ACHN (cell line): ENCODE measurements at regions not wholly inside any gene's neighbourhood (a gene's known extent, or its start where the extent isn't known, plus 50 kb on each side); places are given as distances from the start of the nearest gene placed in this dataset.

Experiments
- DNase-seq: peaks from one replicate; pipeline ENCODE4 v3.0.0-alpha.2; 2015
- in situ Hi-C: cut with HindIII; loops from 2 replicates; pipeline ENCODE4 v1.10.0; 2017; ENCODE audit warnings: low sequenced_read_pairs, low pct_ligation_motif_present, low pct_unique_long_range_greater_than_20kb

DNA sequence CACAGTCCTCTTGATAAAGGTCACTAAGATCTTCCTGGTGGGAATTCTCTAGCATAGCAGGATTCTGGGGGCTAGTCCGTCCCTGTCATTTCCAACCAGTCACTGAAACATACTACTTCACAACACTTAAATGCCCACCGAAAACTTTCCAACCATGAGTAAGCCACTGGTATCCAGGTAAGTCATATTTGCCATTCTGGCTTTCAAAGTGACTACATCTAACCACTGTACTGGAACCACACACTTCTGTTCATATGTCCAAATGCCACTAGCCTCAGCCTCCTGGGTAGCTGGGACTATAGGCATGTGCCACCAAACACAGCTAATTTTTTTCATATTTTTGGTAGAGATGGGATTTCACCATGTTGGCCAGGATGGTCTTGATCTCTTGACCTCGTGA is 64.3 kb upstream of the VANGL1 start:
- no peak for DNase-seq
- in situ Hi-C loops: no loop called here

GRCh38 chr1:115575661-115576060 is 66.1 kb upstream of the VANGL1 start:
- DNase-seq: no peak
- in situ Hi-C loops: no loop called here

DNA sequence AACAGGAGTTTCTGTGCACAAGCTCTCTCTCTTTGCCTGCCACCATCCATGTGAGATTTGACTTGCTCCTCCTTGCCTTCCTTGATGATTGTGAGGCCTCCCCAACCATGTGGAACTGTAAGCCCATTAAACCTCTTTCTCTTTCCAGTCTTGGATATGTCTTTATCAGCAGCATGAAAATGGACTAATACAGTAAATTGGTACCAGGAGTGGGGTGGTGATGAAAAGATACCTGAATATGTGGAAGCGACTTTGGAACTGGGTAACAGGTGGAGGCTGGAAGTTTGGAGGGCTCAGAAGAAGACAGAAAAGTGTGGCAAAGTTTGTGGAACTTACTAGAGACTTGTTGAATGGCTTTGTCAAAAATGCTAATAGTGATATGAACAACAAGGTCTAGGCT is 69.1 kb upstream of the VANGL1 start:
- no peak for DNase-seq
- in situ Hi-C loops: no loop called here

- in situ Hi-C loops: no loop called here
Measured at GRCh38 chr1:115567431-115567830, 74.3 kb upstream of the VANGL1 start.

GRCh38 chr1:115565791-115566190 is 76.0 kb upstream of the VANGL1 start:
- in situ Hi-C loops: no loop called here
- DNase-seq: no peak

More at GRCh38 chr1:115567431-115567830, 74.3 kb upstream of the VANGL1 start:
- no peak for DNase-seq

GRCh38 chr1:115565353-115565752 is 76.4 kb upstream of the VANGL1 start:
- no peak for DNase-seq
- in situ Hi-C loops: no loop called here

GRCh38 chr1:115564201-115564600 is 77.6 kb upstream of the VANGL1 start:
- in situ Hi-C loops: no loop called here
- no peak for DNase-seq

DNA sequence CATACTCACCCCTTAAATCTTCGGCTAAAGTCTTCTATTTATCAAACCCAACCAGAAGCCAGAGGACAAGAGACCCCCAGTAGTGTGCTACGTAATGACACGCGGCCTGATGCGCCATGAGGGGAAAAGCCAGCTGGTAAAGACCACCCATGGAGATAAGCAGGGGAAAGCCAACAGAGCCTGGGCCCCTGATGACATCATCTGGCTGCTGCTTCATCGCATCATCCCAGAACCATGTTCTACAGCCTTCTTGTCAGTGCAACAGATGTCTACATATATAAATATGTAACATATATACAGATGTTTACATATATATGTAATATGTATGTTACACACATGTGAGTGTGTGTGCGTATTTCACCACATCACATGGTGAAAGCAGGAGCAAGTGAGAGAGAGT is 81.7 kb upstream of the VANGL1 start:
- in situ Hi-C loops: no loop called here

DNA sequence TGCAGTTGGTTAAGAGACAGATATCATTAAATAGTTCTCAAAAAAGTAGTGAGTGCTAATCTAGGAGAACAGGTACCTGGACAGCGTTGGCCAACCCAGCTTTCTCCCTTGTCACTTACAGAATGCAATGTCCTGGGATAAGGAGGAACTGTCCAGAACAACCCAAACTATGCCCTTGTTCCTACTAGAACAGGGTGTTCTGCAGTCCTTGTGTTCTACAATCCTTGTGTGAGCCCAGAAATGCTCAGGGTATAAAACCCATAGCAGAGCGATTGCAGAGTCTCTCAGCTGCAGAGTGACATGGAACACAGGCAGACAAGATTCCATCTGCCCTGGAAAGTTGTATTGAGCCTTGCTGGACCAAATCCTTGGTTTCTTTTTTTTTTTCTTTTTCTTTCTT is 83.5 kb upstream of the VANGL1 start:
- no peak for DNase-seq
- in situ Hi-C loops: no loop called here

More for the DNA sequence above, 81.7 kb upstream of the VANGL1 start:
- DNase-seq: no peak

- in situ Hi-C loops: no loop called here
- no peak for DNase-seq
Measured at GRCh38 chr1:115557715-115558114, 84.1 kb upstream of the VANGL1 start.

- in situ Hi-C loops: no loop called here
- DNase-seq: no peak
Measured at GRCh38 chr1:115556236-115556635, 85.5 kb upstream of the VANGL1 start.

- in situ Hi-C loops: no loop called here
- DNase-seq: no peak
Measured at GRCh38 chr1:115555446-115555845, 86.3 kb upstream of the VANGL1 start.

- in situ Hi-C loops: no loop called here
- no peak for DNase-seq
Measured at GRCh38 chr1:115547696-115548095, 94.1 kb upstream of the VANGL1 start.

DNA sequence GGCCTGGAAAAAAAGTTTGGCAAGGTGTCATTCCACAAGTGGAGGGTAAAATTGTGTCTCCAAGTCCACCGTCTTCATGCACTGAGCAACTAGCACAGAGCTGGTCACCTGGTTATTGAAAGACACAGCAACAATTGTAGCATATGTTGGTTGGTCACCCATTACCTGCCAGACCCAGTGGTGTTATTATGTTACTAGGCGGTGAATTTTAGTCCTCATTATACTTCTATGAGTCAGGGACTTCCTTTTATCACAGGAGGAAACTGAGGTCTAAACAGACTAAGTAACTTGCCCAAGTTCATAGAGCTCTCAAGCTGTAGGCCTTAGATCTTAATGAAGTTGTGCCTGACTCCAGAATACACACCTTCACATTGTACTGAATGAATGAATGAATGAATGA is 94.9 kb upstream of the VANGL1 start:
- in situ Hi-C loops: no loop called here
- no peak for DNase-seq

- DNase-seq: peak; percentile 97
- in situ Hi-C loops: no loop called here
Measured at GRCh38 chr1:115545791-115546733, 95.7 kb upstream of the VANGL1 start.

GRCh38 chr1:115545096-115545720 is 96.6 kb upstream of the VANGL1 start:
- in situ Hi-C loops: no loop called here

GRCh38 chr1:115544131-115544530 is 97.6 kb upstream of the VANGL1 start:
- in situ Hi-C loops: no loop called here
- DNase-seq: no peak

More at GRCh38 chr1:115545096-115545720, 96.6 kb upstream of the VANGL1 start:
- DNase-seq: peak; percentile 57

DNA sequence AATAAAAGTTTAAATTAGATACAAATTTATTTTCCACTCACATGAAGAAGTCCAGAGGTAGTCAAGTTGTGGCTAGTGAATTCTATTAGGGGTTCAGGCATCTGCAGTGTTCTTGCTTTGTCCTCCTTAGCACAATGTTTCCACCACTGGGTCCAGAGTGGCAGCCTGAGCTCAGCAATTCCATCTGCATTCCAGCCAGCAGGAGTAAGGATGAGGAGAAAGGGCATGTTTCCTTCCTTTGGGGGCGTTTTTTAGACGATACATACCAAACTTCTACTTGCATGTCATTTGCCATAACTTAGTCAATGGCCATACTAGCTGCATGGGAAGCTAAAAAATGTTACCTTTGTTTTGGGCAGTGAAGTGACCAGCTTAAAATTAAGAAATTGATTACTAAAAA is 98.5 kb upstream of the VANGL1 start:
- in situ Hi-C loops: no loop called here
- DNase-seq: no peak

DNA sequence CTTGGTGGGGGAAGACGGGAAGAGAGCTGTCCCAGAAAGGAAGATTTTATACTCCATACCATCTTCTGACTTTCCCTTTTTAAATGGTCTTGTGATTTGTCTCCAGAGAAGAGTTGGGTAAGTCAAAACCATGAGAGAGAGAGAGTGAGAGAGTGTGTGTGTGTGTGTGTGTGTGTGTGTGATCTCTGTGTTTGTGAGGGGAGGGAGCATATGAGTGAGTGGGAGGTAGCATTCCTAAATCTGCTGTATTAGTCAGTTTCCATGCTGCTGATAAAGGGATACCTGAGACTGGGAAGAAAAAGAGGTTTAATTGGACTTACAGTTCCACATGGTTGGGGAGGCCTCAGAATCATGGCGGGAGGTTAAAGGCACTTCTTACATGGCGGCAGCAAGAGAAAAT is 102.0 kb upstream of the VANGL1 start:
- in situ Hi-C loops: no loop called here
- no peak for DNase-seq

DNA sequence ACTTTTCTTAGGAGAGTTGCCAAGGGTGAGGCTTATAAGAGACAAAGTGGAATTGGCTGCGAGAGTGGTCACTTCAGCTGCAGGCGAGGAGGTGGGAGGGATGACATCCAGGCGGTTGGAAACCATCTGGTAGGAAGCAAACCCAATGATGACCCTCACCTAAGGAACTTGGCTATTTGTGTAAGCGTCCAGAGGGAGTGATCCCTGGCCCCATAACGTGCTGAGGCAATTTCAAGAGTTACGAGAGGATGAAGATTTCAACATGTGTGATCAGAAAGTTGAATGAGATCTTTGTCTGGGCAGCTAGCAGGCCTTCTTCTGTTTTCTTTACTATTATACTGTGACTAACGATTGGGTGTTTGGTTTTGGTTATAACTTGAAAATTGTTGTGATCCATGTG is 102.7 kb upstream of the VANGL1 start:
- no peak for DNase-seq
- in situ Hi-C loops: no loop called here
